IPS-20b (cell line): ENCODE measurements at regions not wholly inside any gene's neighbourhood (a gene's known extent, or its start where the extent isn't known, plus 50 kb on each side); places are given as distances from the start of the nearest gene placed in this dataset.

Source experiments
- H3K27ac ChIP-seq: one replicate; pipeline ENCODE4 v1.5.1; 2013; ENCODE audit warnings: low read length
- H3K27me3 ChIP-seq: 2 replicates; pipeline ENCODE4 v1.6.1; 2013; ENCODE audit warnings: mild to moderate bottlenecking, low read length, inconsistent platforms; ENCODE audit not compliant: insufficient read depth
- H3K36me3 ChIP-seq: 2 replicates; pipeline ENCODE4 v1.6.1; 2013; ENCODE audit warnings: low read depth, mild to moderate bottlenecking, inconsistent platforms, low read length, moderate library complexity; ENCODE audit not compliant: insufficient read depth
- H3K4me1 ChIP-seq: 2 replicates; pipeline ENCODE4 v1.6.1; 2013; ENCODE audit warnings: mild to moderate bottlenecking, control low read depth, inconsistent platforms, low read length, moderate library complexity; ENCODE audit not compliant: insufficient read depth
- H3K4me3 ChIP-seq: 2 replicates; pipeline ENCODE4 v1.5.1; 2013; ENCODE audit warnings: mild to moderate bottlenecking, low read length, inconsistent platforms
- H3K9ac ChIP-seq: 2 replicates; pipeline ENCODE4 v1.6.1; 2013; ENCODE audit warnings: low read depth, mild to moderate bottlenecking, inconsistent platforms, low read length, moderate library complexity
- H3K9me3 ChIP-seq: 2 replicates; pipeline ENCODE4 v1.6.1; 2013; ENCODE audit warnings: mild to moderate bottlenecking, low read depth, low read length, inconsistent platforms; ENCODE audit not compliant: insufficient read depth

GRCh38 chr13:103306163-103306562, 239.9 kb upstream of the SLC10A2 start:
- H3K36me3 ChIP-seq: no peaks in the 10 kb centered on the region
- H3K4me3 ChIP-seq: no peak overlapping the region
- H3K9ac ChIP-seq: no peak overlapping the region
- no peaks in the 10 kb centered on the region for H3K9me3 ChIP-seq
- no peaks in the 10 kb centered on the region for H3K27me3 ChIP-seq
- H3K27ac ChIP-seq: no peak overlapping the region
- 0 out of 2 replicates have a peak, but pooled peaks cover 3% of the 10 kb centered on the region for H3K4me1 ChIP-seq

DNA sequence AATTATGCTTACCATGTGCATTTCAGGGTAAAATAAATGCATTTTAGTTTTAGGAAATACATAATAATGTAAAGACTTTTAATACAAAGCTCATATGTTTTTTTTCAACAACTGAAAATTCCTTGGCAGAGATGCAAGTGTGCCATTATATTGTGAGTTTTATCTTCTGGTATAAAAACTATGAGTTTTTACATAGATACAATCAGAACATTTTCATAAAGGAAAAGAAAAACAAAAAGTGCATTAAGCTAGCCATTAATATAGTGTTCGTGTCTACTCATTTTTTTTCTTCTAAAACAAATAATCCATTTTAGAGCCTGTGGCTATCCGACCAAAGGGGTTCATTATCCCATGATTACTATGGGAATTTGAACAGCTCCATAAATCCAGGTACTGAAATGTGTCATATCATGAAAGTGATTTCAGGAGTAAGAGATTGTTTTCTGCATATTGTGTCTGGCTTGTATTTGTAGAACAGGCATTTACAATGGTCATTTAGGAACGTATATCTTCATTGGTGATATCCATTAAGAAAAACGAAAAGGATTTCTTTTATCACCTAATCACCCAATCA, 236.9 kb upstream of the SLC10A2 start:
- Histone ChIP-seq H3K36me3 (no peaks in the 10 kb centered on the region), H3K27ac (no peak overlapping the region), H3K9ac (no peak overlapping the region), H3K4me3 (no peak overlapping the region), H3K9me3 (no peaks in the 10 kb centered on the region), H3K4me1 (no peaks in the 10 kb centered on the region), H3K27me3 (no peaks in the 10 kb centered on the region)

GRCh38 chr13:103302676-103303075, 236.5 kb upstream of the SLC10A2 start:
- H3K9me3 ChIP-seq: no peaks in the 10 kb centered on the region
- H3K27ac ChIP-seq: no peak overlapping the region
- no peaks in the 10 kb centered on the region for H3K36me3 ChIP-seq
- H3K27me3 ChIP-seq: no peaks in the 10 kb centered on the region
- H3K4me3 ChIP-seq: no peak overlapping the region
- H3K9ac ChIP-seq: no peak overlapping the region
- no peaks in the 10 kb centered on the region for H3K4me1 ChIP-seq

GRCh38 chr13:103299079-103299478, 232.9 kb upstream of the SLC10A2 start:
- Histone ChIP-seq H3K9ac (no peak overlapping the region), H3K4me3 (no peak overlapping the region), H3K27me3 (no peaks in the 10 kb centered on the region), H3K27ac (no peak overlapping the region), H3K4me1 (no peaks in the 10 kb centered on the region), H3K9me3 (no peaks in the 10 kb centered on the region), H3K36me3 (no peaks in the 10 kb centered on the region)

DNA sequence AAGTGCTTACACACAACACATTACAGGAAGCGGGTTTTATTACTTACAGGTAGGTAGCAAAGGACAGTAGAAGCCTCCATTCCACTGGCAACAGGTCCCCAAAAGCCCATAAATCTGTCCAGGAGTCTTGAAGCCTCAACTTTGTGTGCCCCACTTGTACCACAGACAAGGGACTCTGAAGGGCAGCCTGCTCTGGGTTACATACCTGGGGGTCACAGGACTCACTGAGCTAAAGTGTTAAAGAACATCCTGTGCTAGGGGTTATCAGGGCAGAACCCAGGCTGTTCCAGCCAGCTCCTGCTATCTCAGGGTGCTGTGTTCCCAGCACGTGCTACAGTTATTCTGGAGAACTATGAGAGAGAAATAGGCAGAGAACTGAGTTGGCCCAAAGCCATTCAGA, 230.9 kb upstream of the SLC10A2 start:
- H3K27ac ChIP-seq: no peak overlapping the region
- H3K27me3 ChIP-seq: no peaks in the 10 kb centered on the region
- no peaks in the 10 kb centered on the region for H3K9me3 ChIP-seq
- H3K9ac ChIP-seq: no peak overlapping the region
- H3K36me3 ChIP-seq: no peaks in the 10 kb centered on the region
- no peak overlapping the region for H3K4me3 ChIP-seq
- peaks cover 2% of the 10 kb centered on the region; the same call in 1 of the 2 replicates for H3K4me1 ChIP-seq

DNA sequence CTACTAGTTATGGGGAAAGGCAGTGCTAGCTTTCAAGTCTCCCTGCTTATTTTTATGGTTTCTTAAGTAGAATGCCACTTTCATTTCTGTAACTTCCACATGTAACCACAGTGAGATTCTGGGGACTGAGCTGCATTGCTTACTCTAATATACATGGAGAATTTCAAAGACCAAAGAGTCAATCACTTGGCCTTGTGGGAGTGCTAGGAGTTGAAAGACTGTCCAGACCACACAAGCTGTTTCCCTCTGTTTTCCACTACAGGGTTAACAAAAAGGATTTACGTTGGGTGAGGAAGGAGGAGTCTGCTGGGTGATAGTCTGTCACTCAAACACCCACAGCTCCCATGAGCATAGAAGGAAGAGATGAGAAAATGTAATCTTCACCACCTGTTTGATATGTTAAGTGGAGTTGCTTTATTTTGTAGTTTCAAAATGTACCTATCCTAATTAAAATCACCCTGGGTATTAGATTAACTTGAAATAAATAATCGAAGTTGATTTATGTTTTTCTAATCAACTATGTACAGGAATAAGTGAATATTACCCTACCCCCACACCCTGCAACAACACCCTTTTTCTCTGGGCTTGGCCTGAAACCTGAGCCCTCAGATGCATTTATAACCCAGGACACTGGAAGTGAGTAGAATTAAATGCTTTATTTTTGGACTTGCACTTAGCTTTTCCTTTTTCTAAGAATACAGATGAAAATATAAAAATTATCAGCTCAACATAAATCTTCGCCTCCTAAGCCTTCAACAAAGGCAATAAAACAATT, 225.8 kb upstream of the SLC10A2 start:
- H3K27ac ChIP-seq: no peak overlapping the region
- no peak overlapping the region for H3K4me3 ChIP-seq
- H3K9me3 ChIP-seq: no peaks in the 10 kb centered on the region
- H3K4me1 ChIP-seq: peaks cover 4% of the 10 kb centered on the region; the same call in 1 of the 2 replicates
- H3K36me3 ChIP-seq: no peaks in the 10 kb centered on the region
- H3K9ac ChIP-seq: no peak overlapping the region
- H3K27me3 ChIP-seq: no peaks in the 10 kb centered on the region

DNA sequence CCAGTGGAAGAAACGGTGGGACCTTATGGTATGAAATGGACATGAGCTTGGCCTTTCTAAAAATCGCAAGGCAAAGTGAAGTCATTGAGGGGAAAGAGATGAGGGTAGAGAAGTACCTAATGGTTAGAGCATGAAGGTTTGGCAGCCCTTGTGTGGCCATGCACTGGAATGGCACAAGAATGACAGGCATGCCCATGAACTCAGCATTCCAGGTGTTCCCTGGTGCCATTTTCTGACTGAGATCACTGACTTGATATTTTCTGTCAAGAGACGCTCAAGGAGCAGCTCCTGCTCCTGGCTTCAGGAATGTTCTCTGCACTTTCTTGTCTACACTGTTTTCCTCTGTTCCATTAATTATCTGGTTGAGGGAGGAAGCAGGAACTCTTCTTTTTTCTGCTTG, 225.0 kb upstream of the SLC10A2 start:
- Histone ChIP-seq H3K9me3 (no peaks in the 10 kb centered on the region), H3K4me3 (no peak overlapping the region), H3K9ac (no peak overlapping the region)

DNA sequence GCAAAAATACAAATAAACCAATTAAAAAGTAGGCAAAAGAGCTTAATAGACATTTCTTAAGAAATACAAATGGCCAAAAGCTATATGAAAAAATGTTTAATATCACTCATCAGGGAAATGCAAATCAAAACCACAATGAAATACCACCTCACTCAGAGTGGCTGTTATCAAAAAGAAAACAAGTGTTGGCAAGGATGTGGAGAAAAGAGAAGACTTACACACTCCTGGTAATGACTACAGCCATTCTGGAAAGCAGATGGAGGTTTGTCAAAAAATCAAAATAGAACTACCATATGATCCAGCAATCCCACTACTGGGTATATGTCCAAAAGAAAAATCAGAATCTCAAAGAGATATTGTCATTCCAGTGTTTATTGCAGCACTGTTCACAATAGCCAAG, 223.5 kb upstream of the SLC10A2 start:
- Histone ChIP-seq H3K9me3 (no peaks in the 10 kb centered on the region), H3K4me1 (peaks cover 4% of the 10 kb centered on the region; the same call in 1 of the 2 replicates), H3K9ac (no peak overlapping the region), H3K4me3 (no peak overlapping the region), H3K36me3 (no peaks in the 10 kb centered on the region), H3K27ac (no peak overlapping the region), H3K27me3 (no peaks in the 10 kb centered on the region)

More for the DNA sequence above, 225.0 kb upstream of the SLC10A2 start:
- Histone ChIP-seq H3K27me3 (no peaks in the 10 kb centered on the region), H3K27ac (no peak overlapping the region), H3K36me3 (no peaks in the 10 kb centered on the region), H3K4me1 (peaks cover 4% of the 10 kb centered on the region; the same call in 1 of the 2 replicates)

DNA sequence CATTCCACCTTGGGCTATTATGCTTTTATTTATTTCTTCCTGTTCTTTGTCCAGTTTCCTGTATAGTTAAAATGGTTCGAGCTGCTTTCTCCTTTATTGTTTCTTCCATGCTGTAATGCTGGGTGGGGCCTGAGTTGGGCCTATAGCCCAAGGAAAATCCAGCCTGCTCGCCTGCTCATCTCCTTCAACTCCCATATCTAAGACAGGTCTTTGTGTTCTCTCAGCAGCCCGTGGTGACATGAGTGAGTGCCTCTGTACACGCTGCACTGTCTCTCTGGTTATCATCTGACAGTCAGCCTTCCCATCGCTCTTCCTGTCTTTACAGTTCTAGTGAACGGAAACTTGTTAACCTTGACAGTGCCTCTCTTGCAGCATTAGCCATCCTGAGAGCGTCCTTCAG, 221.9 kb upstream of the SLC10A2 start:
- Histone ChIP-seq H3K27me3 (no peaks in the 10 kb centered on the region), H3K4me3 (no peak overlapping the region), H3K9me3 (no peaks in the 10 kb centered on the region), H3K4me1 (peaks cover 4% of the 10 kb centered on the region; the same call in 1 of the 2 replicates), H3K27ac (no peak overlapping the region), H3K36me3 (no peaks in the 10 kb centered on the region), H3K9ac (no peak overlapping the region)

DNA sequence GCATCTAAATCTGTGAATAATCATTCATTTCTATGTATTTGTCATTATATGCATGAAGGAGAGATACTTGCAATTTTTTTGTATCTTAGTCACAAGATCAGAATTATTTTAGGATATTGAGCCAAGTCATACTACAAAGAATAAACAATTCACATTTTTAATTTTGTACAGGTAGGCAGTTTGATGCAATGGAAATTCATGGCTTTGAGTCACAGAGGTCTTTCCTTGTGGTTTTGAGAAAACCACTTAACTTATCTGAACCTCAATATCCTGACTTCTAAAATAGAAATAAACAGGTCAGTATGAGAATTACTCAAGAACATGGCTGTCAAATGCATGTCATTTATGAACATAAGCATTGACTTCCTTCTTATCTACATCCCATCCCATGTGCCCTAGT, 221.4 kb upstream of the SLC10A2 start:
- H3K4me3 ChIP-seq: no peak overlapping the region
- H3K4me1 ChIP-seq: peaks cover 4% of the 10 kb centered on the region; the same call in 1 of the 2 replicates
- H3K9me3 ChIP-seq: no peaks in the 10 kb centered on the region
- H3K27ac ChIP-seq: no peak overlapping the region
- no peak overlapping the region for H3K9ac ChIP-seq
- no peaks in the 10 kb centered on the region for H3K27me3 ChIP-seq
- H3K36me3 ChIP-seq: no peaks in the 10 kb centered on the region

- no peaks in the 10 kb centered on the region for H3K27me3 ChIP-seq
- H3K4me1 ChIP-seq: no peaks in the 10 kb centered on the region
- H3K27ac ChIP-seq: no peak overlapping the region
- no peaks in the 10 kb centered on the region for H3K36me3 ChIP-seq
- no peaks in the 10 kb centered on the region for H3K9me3 ChIP-seq
- H3K9ac ChIP-seq: no peak overlapping the region
- no peak overlapping the region for H3K4me3 ChIP-seq
Measured at GRCh38 chr13:103284466-103284865, 218.2 kb upstream of the SLC10A2 start.

- H3K27ac ChIP-seq: no peak overlapping the region
Measured at GRCh38 chr13:103283451-103283820, 217.2 kb upstream of the SLC10A2 start.

More at GRCh38 chr13:103283451-103283820, 217.2 kb upstream of the SLC10A2 start:
- Histone ChIP-seq H3K4me3 (no peak overlapping the region), H3K9ac (no peak overlapping the region), H3K4me1 (no peaks in the 10 kb centered on the region), H3K9me3 (no peaks in the 10 kb centered on the region), H3K27me3 (no peaks in the 10 kb centered on the region), H3K36me3 (no peaks in the 10 kb centered on the region)
